GM12873 (cell line): ENCODE measurements at regions not wholly inside any gene's neighbourhood (a gene's known extent, or its start where the extent isn't known, plus 50 kb on each side); places are given as distances from the start of the nearest gene placed in this dataset.

Source experiments
- TF ChIP-seq, protein P1 (sequence below): IDR thresholded peaks from 2 replicates; pipeline ENCODE4 v1.5.1; 2012; ENCODE audit warnings: low read depth, mild to moderate bottlenecking, moderate library complexity, low read length, control low read depth; ENCODE audit not compliant: insufficient read depth; ENCODE audit errors: missing control alignments

DNA sequence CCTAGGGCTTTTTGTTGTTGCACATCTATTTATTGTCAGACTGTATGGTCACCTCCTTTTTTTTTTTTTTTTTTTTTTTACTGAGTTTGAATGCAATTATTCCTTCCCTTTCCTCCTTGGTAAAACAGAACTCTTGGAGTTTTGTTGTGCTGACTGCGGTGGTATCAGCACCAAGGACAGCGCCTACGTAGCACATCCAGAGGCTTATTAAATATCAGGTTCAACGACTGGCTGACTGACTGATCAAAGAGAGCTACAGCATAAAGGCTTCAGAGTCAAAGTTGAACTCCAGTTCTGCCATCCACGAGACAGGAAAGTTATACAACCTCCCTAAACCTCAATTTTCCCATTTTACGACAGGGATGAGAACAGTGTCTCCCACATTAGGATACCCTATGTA, 86.1 kb upstream of the RBFOX1 start:
- TF ChIP-seq, protein P1, sequence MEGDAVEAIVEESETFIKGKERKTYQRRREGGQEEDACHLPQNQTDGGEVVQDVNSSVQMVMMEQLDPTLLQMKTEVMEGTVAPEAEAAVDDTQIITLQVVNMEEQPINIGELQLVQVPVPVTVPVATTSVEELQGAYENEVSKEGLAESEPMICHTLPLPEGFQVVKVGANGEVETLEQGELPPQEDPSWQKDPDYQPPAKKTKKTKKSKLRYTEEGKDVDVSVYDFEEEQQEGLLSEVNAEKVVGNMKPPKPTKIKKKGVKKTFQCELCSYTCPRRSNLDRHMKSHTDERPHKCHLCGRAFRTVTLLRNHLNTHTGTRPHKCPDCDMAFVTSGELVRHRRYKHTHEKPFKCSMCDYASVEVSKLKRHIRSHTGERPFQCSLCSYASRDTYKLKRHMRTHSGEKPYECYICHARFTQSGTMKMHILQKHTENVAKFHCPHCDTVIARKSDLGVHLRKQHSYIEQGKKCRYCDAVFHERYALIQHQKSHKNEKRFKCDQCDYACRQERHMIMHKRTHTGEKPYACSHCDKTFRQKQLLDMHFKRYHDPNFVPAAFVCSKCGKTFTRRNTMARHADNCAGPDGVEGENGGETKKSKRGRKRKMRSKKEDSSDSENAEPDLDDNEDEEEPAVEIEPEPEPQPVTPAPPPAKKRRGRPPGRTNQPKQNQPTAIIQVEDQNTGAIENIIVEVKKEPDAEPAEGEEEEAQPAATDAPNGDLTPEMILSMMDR = no peak

GRCh38 chr16:7239547-7239946, 93.1 kb upstream of the RBFOX1 start:
- TF ChIP-seq, protein P1 = no peak

- TF ChIP-seq, protein P1 = no peak
Measured at GRCh38 chr16:7236824-7237410, 95.7 kb upstream of the RBFOX1 start.

GRCh38 chr16:7233975-7234374, 98.7 kb upstream of the RBFOX1 start:
- TF ChIP-seq, protein P1 = no peak

GRCh38 chr16:7231762-7232161, 100.9 kb upstream of the RBFOX1 start:
- TF ChIP-seq, protein P1 = no peak

- TF ChIP-seq, protein P1 = no peak
Measured at GRCh38 chr16:7227229-7227721, 105.4 kb upstream of the RBFOX1 start.

DNA sequence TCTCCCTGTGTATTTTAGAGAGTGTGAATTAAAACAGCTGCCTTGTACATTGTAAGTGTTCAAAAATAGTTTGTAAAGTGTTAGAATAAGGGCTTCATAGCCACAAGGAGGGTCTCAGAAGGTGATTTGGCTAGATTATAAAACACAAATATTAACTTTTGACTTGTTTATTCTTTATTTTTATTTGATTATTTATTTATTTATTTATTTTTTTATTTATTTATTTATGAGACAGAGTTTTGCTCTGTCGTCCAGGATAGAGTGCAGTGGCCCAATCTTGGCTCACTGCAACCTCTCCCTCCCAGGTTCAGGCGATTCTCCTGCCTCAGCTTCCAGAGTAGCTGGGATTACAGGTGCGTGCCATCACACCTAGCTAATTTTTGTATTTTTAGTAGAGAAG, 111.5 kb upstream of the RBFOX1 start:
- TF ChIP-seq, protein P1 = no peak
